ENCODE measurements at regions not wholly inside any gene's neighbourhood (a gene's known extent, or its start where the extent isn't known, plus 50 kb on each side); places are given as distances from the start of the nearest gene placed in this dataset.
"Not testable (repeated sequence)": the region's sequence is repeated elsewhere in the genome, so short reads cannot be mapped to it uniquely, and the experiment has no call there.

DNA sequence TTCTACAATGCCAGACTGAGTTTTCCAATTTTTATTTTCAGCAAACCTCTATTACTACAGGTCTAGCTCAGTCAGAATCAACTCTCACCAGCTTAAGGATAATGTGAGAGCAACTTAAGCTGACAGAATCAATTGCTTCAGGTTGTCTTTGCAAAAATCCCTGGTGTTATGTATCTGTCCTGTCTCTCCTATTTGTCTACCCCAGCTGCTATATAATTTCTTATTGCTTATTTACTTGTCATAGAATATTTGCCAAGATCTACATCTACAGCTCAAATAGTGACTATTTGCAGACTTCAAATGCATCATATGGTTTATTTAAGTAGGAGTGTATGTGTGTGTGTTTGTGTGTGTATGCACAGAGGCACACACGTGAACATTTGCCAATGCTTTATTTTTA is 54.1 kb downstream of the FOXG1 start:
- no peak for DNase-seq
- Histone ChIP-seq H3K4me3 (ENCODE audit: low read depth, low read length) (no peak overlapping the region), H3K27ac (no peak overlapping the region), H3K27me3 (replicated peaks) (no peaks in the 10 kb centered on the region), H3K36me3 (replicated peaks) (no peaks in the 10 kb centered on the region)
- in situ Hi-C loops (cut with HindIII; ENCODE audit: low pct_ligation_motif_present, low sequenced_read_pairs), result no loop called here
- TF ChIP-seq, protein P1, sequence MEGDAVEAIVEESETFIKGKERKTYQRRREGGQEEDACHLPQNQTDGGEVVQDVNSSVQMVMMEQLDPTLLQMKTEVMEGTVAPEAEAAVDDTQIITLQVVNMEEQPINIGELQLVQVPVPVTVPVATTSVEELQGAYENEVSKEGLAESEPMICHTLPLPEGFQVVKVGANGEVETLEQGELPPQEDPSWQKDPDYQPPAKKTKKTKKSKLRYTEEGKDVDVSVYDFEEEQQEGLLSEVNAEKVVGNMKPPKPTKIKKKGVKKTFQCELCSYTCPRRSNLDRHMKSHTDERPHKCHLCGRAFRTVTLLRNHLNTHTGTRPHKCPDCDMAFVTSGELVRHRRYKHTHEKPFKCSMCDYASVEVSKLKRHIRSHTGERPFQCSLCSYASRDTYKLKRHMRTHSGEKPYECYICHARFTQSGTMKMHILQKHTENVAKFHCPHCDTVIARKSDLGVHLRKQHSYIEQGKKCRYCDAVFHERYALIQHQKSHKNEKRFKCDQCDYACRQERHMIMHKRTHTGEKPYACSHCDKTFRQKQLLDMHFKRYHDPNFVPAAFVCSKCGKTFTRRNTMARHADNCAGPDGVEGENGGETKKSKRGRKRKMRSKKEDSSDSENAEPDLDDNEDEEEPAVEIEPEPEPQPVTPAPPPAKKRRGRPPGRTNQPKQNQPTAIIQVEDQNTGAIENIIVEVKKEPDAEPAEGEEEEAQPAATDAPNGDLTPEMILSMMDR (IDR thresholded peaks at IDR 0.05; ENCODE audit: low read depth, low read length, missing control alignments), result no peak

DNA sequence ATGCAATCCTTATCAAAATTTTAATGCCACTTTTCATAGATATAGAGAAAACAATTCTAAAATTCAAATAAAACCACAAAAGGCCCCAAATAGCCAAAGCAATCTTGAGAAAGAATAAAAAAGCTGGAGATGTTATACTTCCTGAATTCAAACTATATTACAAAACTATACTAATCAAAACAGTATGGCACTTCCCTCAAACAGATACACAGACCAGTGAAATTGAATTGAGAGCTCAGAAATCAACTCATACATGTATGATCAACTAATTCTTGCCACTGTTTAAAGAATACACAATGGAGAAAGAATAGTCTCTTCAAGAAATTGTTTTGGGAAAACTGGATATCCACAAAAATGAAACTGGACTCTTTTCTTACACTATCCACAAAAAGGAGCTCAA is 55.4 kb downstream of the FOXG1 start:
- no peak for DNase-seq
- in situ Hi-C loops (cut with HindIII; ENCODE audit: low pct_ligation_motif_present, low sequenced_read_pairs), result no loop called here
- Histone ChIP-seq H3K36me3 (replicated peaks) (no peaks in the 10 kb centered on the region), H3K27me3 (replicated peaks) (no peaks in the 10 kb centered on the region), H3K4me3 (ENCODE audit: low read depth, low read length) (no peak overlapping the region), H3K27ac (no peak overlapping the region)
- TF ChIP-seq, protein P1 (IDR thresholded peaks at IDR 0.05; ENCODE audit: low read depth, low read length, missing control alignments), result no peak

DNA sequence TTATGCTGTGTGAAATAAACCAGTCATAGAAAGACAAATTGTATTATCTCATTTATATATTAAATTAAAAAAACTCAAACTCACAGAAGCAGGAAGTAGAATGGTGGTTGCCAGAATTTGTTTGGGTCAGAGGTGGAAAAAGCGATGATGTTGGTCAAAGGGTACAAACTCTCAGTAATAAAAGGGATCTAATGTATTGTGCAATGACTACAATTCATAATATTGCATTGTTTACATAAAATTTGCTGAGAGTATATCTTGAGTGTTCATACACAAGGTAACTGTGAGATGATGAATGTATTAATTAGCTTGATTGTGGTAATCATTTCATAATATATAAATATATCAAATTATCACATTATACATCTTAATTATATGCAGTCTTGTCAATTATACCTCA is 56.7 kb downstream of the FOXG1 start:
- H3K27ac ChIP-seq, result no peak overlapping the region
- in situ Hi-C loops (cut with HindIII; ENCODE audit: low pct_ligation_motif_present, low sequenced_read_pairs), result no loop called here
- H3K27me3 ChIP-seq (replicated peaks), result no peaks in the 10 kb centered on the region
- TF ChIP-seq, protein P1 (IDR thresholded peaks at IDR 0.05; ENCODE audit: low read depth, low read length, missing control alignments), result no peak
- no peaks in the 10 kb centered on the region for H3K36me3 ChIP-seq (replicated peaks)
- DNase-seq, result no peak
- no peak overlapping the region for H3K4me3 ChIP-seq (ENCODE audit: low read depth, low read length)

DNA sequence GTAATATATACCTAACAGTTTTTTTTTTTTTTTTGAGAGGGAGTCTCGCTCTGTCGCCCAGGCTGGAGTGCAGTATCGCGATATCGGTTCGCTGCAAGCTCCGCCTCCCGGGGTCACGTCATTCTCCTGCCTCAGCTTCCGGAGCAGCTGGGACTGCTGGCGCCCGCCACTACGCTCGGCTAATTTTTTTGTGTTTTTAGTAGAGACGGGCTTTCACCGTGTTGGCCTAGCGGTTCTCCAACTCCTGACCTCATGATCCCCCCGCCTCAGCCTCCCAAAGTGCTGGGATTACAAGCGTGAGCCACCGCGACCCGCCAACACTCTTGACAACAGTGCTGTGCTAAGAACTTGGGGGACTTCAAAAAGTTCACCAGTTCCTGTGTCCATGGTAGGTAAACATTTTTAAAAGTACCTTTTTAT is 63.5 kb downstream of the FOXG1 start:
- Histone ChIP-seq H3K36me3 (replicated peaks) (no peaks in the 10 kb centered on the region), H3K27ac (no peak overlapping the region), H3K27me3 (replicated peaks) (no peaks in the 10 kb centered on the region), H3K4me3 (ENCODE audit: low read depth, low read length) (no peak overlapping the region)
- no peak for DNase-seq
- TF ChIP-seq, protein P1 (IDR thresholded peaks at IDR 0.05; ENCODE audit: low read depth, low read length, missing control alignments), result no peak
- in situ Hi-C loops (cut with HindIII; ENCODE audit: low pct_ligation_motif_present, low sequenced_read_pairs), result no loop called here

DNA sequence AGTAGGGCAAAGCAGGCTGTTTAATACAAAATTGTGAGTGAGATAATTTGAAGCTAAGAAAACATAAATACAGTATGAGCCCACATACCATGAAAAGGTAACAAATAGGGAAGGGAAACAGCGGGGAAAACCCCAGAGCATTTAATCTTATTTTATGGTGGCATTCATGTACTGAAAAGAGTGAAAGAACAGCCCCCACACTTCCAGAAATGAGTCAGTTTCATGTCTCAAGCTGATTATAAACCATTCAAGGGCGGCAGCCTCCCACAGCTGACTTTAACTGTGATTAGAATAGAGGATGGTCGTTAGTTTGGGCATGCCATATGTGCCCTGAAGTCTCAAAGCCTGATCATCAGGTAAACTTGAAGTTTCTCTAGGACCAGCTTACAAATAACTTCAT is 64.5 kb downstream of the FOXG1 start:
- TF ChIP-seq, protein P1 (IDR thresholded peaks at IDR 0.05; ENCODE audit: low read depth, low read length, missing control alignments), result no peak
- no peak overlapping the region for H3K4me3 ChIP-seq (ENCODE audit: low read depth, low read length)
- no peak overlapping the region for H3K27ac ChIP-seq
- H3K27me3 ChIP-seq (replicated peaks), result no peaks in the 10 kb centered on the region
- H3K36me3 ChIP-seq (replicated peaks), result no peaks in the 10 kb centered on the region
- in situ Hi-C loops (cut with HindIII; ENCODE audit: low pct_ligation_motif_present, low sequenced_read_pairs), result no loop called here
- no peak for DNase-seq

DNA sequence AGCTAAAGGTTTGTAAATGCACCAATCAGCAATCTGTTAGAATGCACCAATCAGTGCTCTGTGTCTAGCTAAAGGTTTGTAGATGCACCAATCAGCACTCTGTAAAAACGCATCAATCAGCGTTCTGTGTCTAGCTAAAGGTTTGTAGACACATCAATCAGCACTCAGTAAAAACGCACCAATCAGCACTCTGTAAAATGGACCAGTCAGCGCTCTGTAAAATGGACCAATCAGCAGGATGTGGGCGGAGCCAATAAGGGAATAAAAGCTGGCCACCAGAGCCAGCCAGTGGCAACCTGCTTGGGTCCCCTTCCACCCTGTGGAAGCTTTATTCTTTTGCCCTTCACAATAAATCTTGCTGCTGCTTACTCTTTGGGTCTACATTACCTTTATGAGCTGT is 76.0 kb downstream of the FOXG1 start:
- DNase-seq; H3K4me3 ChIP-seq (ENCODE audit: low read depth, low read length); H3K27ac ChIP-seq; H3K27me3 ChIP-seq (replicated peaks); in situ Hi-C loops (cut with HindIII; ENCODE audit: low pct_ligation_motif_present, low sequenced_read_pairs); H3K36me3 ChIP-seq (replicated peaks): not testable (repeated sequence)

All from brain microvascular endothelial cell (primary cell).